ENCODE measurements at regions not wholly inside any gene's neighbourhood (a gene's known extent, or its start where the extent isn't known, plus 50 kb on each side); places are given as distances from the start of the nearest gene placed in this dataset.

DNA sequence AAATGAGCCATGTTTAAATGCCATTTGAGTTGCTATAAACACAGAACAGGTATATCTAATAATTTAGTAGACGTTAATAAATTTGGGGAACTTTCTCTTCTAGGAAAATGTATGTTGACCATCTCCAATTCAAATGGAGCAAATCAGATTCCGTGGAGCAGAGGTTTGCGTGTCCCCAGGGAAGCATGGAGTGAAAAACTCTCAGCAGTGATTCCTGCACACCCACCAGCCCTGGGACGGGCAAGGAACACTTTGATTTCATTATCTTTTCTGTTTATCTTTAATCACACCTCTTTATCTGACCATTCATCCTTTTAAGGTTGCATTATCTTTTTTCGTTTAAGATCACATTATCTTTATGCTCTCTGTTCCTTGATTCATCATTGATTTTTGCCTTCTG is 95.0 kb downstream of the RNASET2 start:
- Histone ChIP-seq H3K9me3 (ENCODE audit: control insufficient read depth in 2 of 2, insufficient read depth in 1 of 2, low read depth in 1 of 2, low read length in 1 of 2) (no peaks in the 10 kb centered on the region), H3K27me3 (ENCODE audit: control insufficient read depth in 1 of 2, insufficient read depth in 2 of 2, low read length in 2 of 2) (peaks cover 0 to 6% of the 10 kb centered on the region in 2 donors), H3K36me3 (ENCODE audit: control insufficient read depth in 2 of 2, insufficient read depth in 2 of 2, low read length in 1 of 2) (no peaks in the 10 kb centered on the region), H3K27ac (ENCODE audit: low read depth in 2 of 2, low read length in 1 of 2) (no peak overlapping the region), H3K4me3 (ENCODE audit: low read depth in 1 of 2, low read length in 2 of 2) (no peak overlapping the region), H3K4me1 (ENCODE audit: control insufficient read depth in 2 of 2, insufficient read depth in 2 of 2, low read length in 1 of 2) (no peaks in the 10 kb centered on the region)
- WGBS, 2 donors, result 69 to 79% methylated on average over 5 of the region's 5 CpGs

DNA sequence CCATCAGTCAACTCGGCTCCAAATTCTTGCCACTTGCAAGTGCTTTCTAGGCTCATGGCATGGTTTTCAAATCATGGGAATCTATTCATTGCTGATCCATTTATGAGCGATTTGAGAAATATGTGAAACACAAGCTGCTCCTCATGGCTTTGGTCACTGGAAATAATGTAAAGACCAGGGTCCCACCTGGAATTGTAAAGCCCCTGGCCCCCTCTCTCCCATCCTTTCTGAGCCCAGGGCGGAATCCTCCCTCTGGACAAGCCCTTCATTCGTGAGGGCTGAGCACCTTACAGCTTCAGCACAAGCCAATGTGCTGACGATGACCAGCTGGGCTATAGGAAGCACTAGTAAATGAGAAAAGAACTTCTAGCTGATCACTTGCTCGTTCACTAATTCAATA is 96.0 kb downstream of the RNASET2 start:
- H3K27me3 ChIP-seq (ENCODE audit: control insufficient read depth in 1 of 2, insufficient read depth in 2 of 2, low read length in 2 of 2), result peaks cover 0 to 6% of the 10 kb centered on the region in 2 donors
- no peak overlapping the region for H3K27ac ChIP-seq (ENCODE audit: low read depth in 2 of 2, low read length in 1 of 2)
- H3K9me3 ChIP-seq (ENCODE audit: control insufficient read depth in 2 of 2, insufficient read depth in 1 of 2, low read depth in 1 of 2, low read length in 1 of 2), result no peaks in the 10 kb centered on the region
- no peaks in the 10 kb centered on the region for H3K4me1 ChIP-seq (ENCODE audit: control insufficient read depth in 2 of 2, insufficient read depth in 2 of 2, low read length in 1 of 2)
- WGBS, 2 donors, result 61 to 82% methylated on average over 6 of the region's 6 CpGs
- no peak overlapping the region for H3K4me3 ChIP-seq (ENCODE audit: low read depth in 1 of 2, low read length in 2 of 2)
- H3K36me3 ChIP-seq (ENCODE audit: control insufficient read depth in 2 of 2, insufficient read depth in 2 of 2, low read length in 1 of 2), result no peaks in the 10 kb centered on the region

DNA sequence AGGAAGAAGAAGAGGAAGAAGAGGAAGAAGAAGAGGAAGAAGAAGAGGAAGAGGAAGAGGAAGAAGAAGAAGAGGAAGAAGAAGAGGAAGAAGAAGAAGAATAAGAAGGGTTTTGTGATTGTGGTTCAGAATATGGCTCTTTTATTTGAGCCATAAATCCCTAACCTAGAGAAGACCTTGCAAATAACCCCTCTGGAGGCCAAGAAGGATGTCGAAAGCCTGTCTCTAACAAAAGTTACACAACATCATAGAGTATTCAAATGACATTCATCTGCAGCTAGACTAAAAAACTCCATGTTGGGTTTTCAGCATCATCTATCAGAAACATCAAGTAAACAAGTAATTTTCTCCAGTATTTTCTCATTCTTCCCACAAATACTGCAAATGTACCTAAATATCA is 100.9 kb downstream of the RNASET2 start:
- no peaks in the 10 kb centered on the region for H3K4me1 ChIP-seq (ENCODE audit: control insufficient read depth in 2 of 2, insufficient read depth in 2 of 2, low read length in 1 of 2)
- WGBS, 2 donors, result 82 to 85% methylated on average over 1 of the region's 1 CpG
- no peak overlapping the region for H3K4me3 ChIP-seq (ENCODE audit: low read depth in 1 of 2, low read length in 2 of 2)
- no peaks in the 10 kb centered on the region for H3K27me3 ChIP-seq (ENCODE audit: control insufficient read depth in 1 of 2, insufficient read depth in 2 of 2, low read length in 2 of 2)
- H3K36me3 ChIP-seq (ENCODE audit: control insufficient read depth in 2 of 2, insufficient read depth in 2 of 2, low read length in 1 of 2), result no peaks in the 10 kb centered on the region
- H3K9me3 ChIP-seq (ENCODE audit: control insufficient read depth in 2 of 2, insufficient read depth in 1 of 2, low read depth in 1 of 2, low read length in 1 of 2), result no peaks in the 10 kb centered on the region
- no peak overlapping the region for H3K27ac ChIP-seq (ENCODE audit: low read depth in 2 of 2, low read length in 1 of 2)

- H3K27ac ChIP-seq (ENCODE audit: low read depth in 2 of 2, low read length in 1 of 2), result no peak overlapping the region
- H3K4me1 ChIP-seq (ENCODE audit: control insufficient read depth in 2 of 2, insufficient read depth in 2 of 2, low read length in 1 of 2), result no peaks in the 10 kb centered on the region
- no peaks in the 10 kb centered on the region for H3K9me3 ChIP-seq (ENCODE audit: control insufficient read depth in 2 of 2, insufficient read depth in 1 of 2, low read depth in 1 of 2, low read length in 1 of 2)
- 88 to 92% methylated on average over 29 of the region's 29 CpGs for WGBS, 2 donors
- no peaks in the 10 kb centered on the region for H3K36me3 ChIP-seq (ENCODE audit: control insufficient read depth in 2 of 2, insufficient read depth in 2 of 2, low read length in 1 of 2)
- H3K4me3 ChIP-seq (ENCODE audit: low read depth in 1 of 2, low read length in 2 of 2), result no peak overlapping the region
- no peaks in the 10 kb centered on the region for H3K27me3 ChIP-seq (ENCODE audit: control insufficient read depth in 1 of 2, insufficient read depth in 2 of 2, low read length in 2 of 2)
Observed at GRCh38 chr6:166853371-166854325, 102.7 kb downstream of the RNASET2 start.

DNA sequence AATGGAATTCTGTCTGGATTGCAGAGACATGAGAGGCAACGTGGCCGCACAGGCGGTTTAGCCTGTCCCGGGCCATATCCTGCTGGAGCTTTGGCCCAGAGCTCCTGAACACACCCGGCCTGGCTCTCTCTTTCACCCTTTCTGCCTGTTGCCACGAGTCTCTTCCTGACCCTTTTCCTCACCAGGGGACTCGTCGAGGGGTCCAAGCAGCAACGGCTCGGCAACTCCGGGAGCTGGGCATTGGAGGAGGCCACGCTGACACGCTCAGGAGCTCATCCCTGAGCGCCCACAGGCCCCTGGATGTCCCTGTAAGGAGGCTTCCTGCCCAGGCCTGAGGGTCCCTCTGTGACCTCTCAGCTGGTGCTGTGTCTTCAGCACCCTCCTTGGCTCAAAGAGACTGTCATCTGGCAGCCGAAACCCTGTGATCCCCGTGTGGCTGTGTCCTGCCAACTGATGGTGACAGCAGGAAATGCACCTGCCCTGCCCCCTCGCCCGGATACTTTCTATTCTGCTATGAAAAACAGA is 103.8 kb downstream of the RNASET2 start:
- Histone ChIP-seq H3K27me3 (ENCODE audit: control insufficient read depth in 1 of 2, insufficient read depth in 2 of 2, low read length in 2 of 2) (no peaks in the 10 kb centered on the region), H3K4me3 (ENCODE audit: low read depth in 1 of 2, low read length in 2 of 2) (no peak overlapping the region), H3K36me3 (ENCODE audit: control insufficient read depth in 2 of 2, insufficient read depth in 2 of 2, low read length in 1 of 2) (no peaks in the 10 kb centered on the region), H3K4me1 (ENCODE audit: control insufficient read depth in 2 of 2, insufficient read depth in 2 of 2, low read length in 1 of 2) (no peaks in the 10 kb centered on the region), H3K9me3 (ENCODE audit: control insufficient read depth in 2 of 2, insufficient read depth in 1 of 2, low read depth in 1 of 2, low read length in 1 of 2) (no peaks in the 10 kb centered on the region), H3K27ac (ENCODE audit: low read depth in 2 of 2, low read length in 1 of 2) (no peak overlapping the region)
- 68 to 75% methylated on average over 18 of the region's 18 CpGs for WGBS, 2 donors

DNA sequence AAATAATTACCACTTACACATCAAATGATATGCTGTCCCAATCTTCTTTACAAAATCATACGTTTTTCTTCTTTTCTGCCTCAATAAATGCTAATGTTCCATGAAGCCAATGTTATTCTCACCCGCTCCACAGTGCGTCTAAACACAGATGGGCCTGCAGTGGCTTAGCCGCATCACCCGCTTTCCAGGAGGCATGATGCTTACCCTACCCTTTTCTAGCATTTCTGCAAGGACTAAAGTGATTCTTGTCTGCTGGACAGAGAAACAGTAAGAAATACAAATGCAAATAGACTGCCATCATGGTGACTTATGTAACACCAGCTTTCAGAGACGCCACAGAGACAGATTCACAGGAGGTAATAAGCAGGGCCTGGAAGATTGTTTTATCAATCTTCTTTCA is 104.4 kb downstream of the RNASET2 start:
- 90% methylated on average over 6 of the region's 6 CpGs for WGBS, 2 donors
- Histone ChIP-seq H3K4me3 (ENCODE audit: low read depth in 1 of 2, low read length in 2 of 2) (no peak overlapping the region), H3K4me1 (ENCODE audit: control insufficient read depth in 2 of 2, insufficient read depth in 2 of 2, low read length in 1 of 2) (no peaks in the 10 kb centered on the region), H3K27me3 (ENCODE audit: control insufficient read depth in 1 of 2, insufficient read depth in 2 of 2, low read length in 2 of 2) (no peaks in the 10 kb centered on the region), H3K27ac (ENCODE audit: low read depth in 2 of 2, low read length in 1 of 2) (no peak overlapping the region), H3K9me3 (ENCODE audit: control insufficient read depth in 2 of 2, insufficient read depth in 1 of 2, low read depth in 1 of 2, low read length in 1 of 2) (no peaks in the 10 kb centered on the region), H3K36me3 (ENCODE audit: control insufficient read depth in 2 of 2, insufficient read depth in 2 of 2, low read length in 1 of 2) (no peaks in the 10 kb centered on the region)

DNA sequence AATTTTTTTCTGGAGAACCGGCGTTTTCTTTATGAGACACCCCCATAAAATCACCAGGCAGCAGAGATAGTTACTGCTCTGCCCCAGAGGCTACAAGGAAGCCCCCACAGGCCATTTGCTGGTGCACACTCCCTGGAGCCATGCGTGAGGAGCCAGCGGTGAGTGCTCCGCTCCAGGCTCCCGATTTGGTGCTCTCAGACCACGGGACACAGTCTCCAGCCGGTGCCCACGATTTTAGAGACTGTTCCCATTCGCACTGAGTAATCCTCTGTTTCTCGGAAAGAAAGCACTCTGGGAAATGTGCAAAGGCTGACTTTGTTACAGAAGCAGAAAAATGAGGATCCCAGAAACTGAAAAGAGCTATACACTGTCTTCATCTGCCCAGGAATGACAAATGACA is 104.9 kb downstream of the RNASET2 start:
- Histone ChIP-seq H3K27ac (ENCODE audit: low read depth in 2 of 2, low read length in 1 of 2) (no peak overlapping the region), H3K36me3 (ENCODE audit: control insufficient read depth in 2 of 2, insufficient read depth in 2 of 2, low read length in 1 of 2) (no peaks in the 10 kb centered on the region), H3K4me3 (ENCODE audit: low read depth in 1 of 2, low read length in 2 of 2) (no peak overlapping the region), H3K4me1 (ENCODE audit: control insufficient read depth in 2 of 2, insufficient read depth in 2 of 2, low read length in 1 of 2) (no peaks in the 10 kb centered on the region), H3K9me3 (ENCODE audit: control insufficient read depth in 2 of 2, insufficient read depth in 1 of 2, low read depth in 1 of 2, low read length in 1 of 2) (no peaks in the 10 kb centered on the region), H3K27me3 (ENCODE audit: control insufficient read depth in 1 of 2, insufficient read depth in 2 of 2, low read length in 2 of 2) (no peaks in the 10 kb centered on the region)
- 92 to 93% methylated on average over 11 of the region's 11 CpGs for WGBS, 2 donors

- 75 to 78% methylated on average over 6 of the region's 6 CpGs for WGBS, 2 donors
Observed at GRCh38 chr6:166850677-166851076, 105.7 kb downstream of the RNASET2 start.

GRCh38 chr6:166849749-166850183 is 106.6 kb downstream of the RNASET2 start:
- 86 to 90% methylated on average over 15 of the region's 15 CpGs for WGBS, 2 donors
- Histone ChIP-seq H3K36me3 (ENCODE audit: control insufficient read depth in 2 of 2, insufficient read depth in 2 of 2, low read length in 1 of 2) (no peaks in the 10 kb centered on the region), H3K9me3 (ENCODE audit: control insufficient read depth in 2 of 2, insufficient read depth in 1 of 2, low read depth in 1 of 2, low read length in 1 of 2) (no peaks in the 10 kb centered on the region), H3K4me3 (ENCODE audit: low read depth in 1 of 2, low read length in 2 of 2) (no peak overlapping the region), H3K27me3 (ENCODE audit: control insufficient read depth in 1 of 2, insufficient read depth in 2 of 2, low read length in 2 of 2) (no peaks in the 10 kb centered on the region), H3K4me1 (ENCODE audit: control insufficient read depth in 2 of 2, insufficient read depth in 2 of 2, low read length in 1 of 2) (no peaks in the 10 kb centered on the region), H3K27ac (ENCODE audit: low read depth in 2 of 2, low read length in 1 of 2) (no peak overlapping the region)

More at GRCh38 chr6:166850677-166851076, 105.7 kb downstream of the RNASET2 start:
- Histone ChIP-seq H3K36me3 (ENCODE audit: control insufficient read depth in 2 of 2, insufficient read depth in 2 of 2, low read length in 1 of 2) (no peaks in the 10 kb centered on the region), H3K27ac (ENCODE audit: low read depth in 2 of 2, low read length in 1 of 2) (no peak overlapping the region), H3K27me3 (ENCODE audit: control insufficient read depth in 1 of 2, insufficient read depth in 2 of 2, low read length in 2 of 2) (no peaks in the 10 kb centered on the region), H3K4me1 (ENCODE audit: control insufficient read depth in 2 of 2, insufficient read depth in 2 of 2, low read length in 1 of 2) (no peaks in the 10 kb centered on the region), H3K9me3 (ENCODE audit: control insufficient read depth in 2 of 2, insufficient read depth in 1 of 2, low read depth in 1 of 2, low read length in 1 of 2) (no peaks in the 10 kb centered on the region), H3K4me3 (ENCODE audit: low read depth in 1 of 2, low read length in 2 of 2) (no peak overlapping the region)

All from esophagus (tissue), 2 donors.